ENCODE measurements at regions not wholly inside any gene's neighbourhood (a gene's known extent, or its start where the extent isn't known, plus 50 kb on each side); places are given as distances from the start of the nearest gene placed in this dataset.

DNA sequence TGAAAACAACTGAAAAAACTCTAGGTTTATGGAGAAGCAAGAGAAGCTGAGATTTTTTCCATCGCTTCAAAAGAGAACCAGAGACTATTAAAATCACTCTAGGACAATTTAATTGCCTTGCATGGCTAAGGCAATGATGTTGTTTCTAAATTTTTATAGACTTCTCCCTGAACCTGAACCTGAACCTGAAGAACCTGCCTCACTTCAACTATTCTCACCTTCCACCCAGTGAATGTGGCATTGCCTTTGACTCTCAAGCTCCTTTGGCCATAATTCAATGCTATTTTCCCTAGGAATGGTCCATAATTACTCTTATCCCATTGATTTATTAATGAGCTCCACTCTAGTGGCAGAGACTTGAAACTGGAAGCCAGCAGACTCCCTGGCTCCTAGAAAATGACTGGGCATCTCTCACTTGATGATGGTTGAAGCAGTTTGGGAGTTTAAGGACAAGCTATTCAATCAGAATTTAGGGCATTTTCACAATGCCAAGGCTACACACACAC, 303.8 kb upstream of the UBE2E3 start:
- intact Hi-C loops (cut with DNase I): no loop called here
- no peaks in the 10 kb centered on the region for H3K4me1 ChIP-seq (replicated peaks)
- no peak overlapping the region for H3K4me3 ChIP-seq
- DNase-seq (ENCODE audit: low spot score): no peak
- no peaks in the 10 kb centered on the region for H3K9me3 ChIP-seq
- H3K27me3 ChIP-seq (replicated peaks; ENCODE audit: insufficient read depth): no peaks in the 10 kb centered on the region
- no peaks in the 10 kb centered on the region for H3K36me3 ChIP-seq
- 62% methylated on average over 1 of the region's 1 CpG for WGBS
- no peak overlapping the region for H3K27ac ChIP-seq
- TF ChIP-seq, protein P1, sequence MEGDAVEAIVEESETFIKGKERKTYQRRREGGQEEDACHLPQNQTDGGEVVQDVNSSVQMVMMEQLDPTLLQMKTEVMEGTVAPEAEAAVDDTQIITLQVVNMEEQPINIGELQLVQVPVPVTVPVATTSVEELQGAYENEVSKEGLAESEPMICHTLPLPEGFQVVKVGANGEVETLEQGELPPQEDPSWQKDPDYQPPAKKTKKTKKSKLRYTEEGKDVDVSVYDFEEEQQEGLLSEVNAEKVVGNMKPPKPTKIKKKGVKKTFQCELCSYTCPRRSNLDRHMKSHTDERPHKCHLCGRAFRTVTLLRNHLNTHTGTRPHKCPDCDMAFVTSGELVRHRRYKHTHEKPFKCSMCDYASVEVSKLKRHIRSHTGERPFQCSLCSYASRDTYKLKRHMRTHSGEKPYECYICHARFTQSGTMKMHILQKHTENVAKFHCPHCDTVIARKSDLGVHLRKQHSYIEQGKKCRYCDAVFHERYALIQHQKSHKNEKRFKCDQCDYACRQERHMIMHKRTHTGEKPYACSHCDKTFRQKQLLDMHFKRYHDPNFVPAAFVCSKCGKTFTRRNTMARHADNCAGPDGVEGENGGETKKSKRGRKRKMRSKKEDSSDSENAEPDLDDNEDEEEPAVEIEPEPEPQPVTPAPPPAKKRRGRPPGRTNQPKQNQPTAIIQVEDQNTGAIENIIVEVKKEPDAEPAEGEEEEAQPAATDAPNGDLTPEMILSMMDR (IDR thresholded peaks at IDR 0.05): no peak
- no peak for TF ChIP-seq POLR2AphosphoS5 (IDR thresholded peaks at IDR 0.05)
- TF ChIP-seq POLR2A (IDR thresholded peaks at IDR 0.05): no peak

DNA sequence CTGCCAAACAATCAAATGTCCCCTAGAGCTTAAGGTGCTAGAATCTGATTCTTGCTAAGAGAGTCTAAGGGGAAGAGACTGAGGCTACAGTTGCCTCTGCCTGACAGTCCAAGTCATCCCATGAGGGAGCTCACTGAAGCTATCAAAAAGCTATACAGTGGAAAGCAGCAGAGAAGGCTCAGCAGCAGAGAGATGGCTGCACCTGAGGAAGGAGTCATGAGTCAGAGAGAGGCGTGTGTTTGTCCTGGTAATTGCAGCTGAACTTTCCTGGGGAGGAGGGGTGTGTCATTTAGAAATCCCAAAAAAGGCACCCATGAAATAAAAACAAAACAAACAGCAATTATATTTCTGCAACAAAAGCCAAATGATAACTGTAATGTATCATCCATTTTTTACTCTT, 305.2 kb upstream of the UBE2E3 start:
- Histone ChIP-seq H3K4me3 (no peak overlapping the region), H3K36me3 (no peaks in the 10 kb centered on the region), H3K4me1 (replicated peaks) (no peaks in the 10 kb centered on the region), H3K9me3 (no peaks in the 10 kb centered on the region), H3K27me3 (replicated peaks; ENCODE audit: insufficient read depth) (no peaks in the 10 kb centered on the region), H3K27ac (no peak overlapping the region)
- 71% methylated on average over 1 of the region's 1 CpG for WGBS
- intact Hi-C loops (cut with DNase I): no loop called here
- no peak for DNase-seq (ENCODE audit: low spot score)
- TF ChIP-seq, protein P1 (IDR thresholded peaks at IDR 0.05): no peak
- TF ChIP-seq POLR2AphosphoS5 (IDR thresholded peaks at IDR 0.05): no peak
- no peak for TF ChIP-seq POLR2A (IDR thresholded peaks at IDR 0.05)

DNA sequence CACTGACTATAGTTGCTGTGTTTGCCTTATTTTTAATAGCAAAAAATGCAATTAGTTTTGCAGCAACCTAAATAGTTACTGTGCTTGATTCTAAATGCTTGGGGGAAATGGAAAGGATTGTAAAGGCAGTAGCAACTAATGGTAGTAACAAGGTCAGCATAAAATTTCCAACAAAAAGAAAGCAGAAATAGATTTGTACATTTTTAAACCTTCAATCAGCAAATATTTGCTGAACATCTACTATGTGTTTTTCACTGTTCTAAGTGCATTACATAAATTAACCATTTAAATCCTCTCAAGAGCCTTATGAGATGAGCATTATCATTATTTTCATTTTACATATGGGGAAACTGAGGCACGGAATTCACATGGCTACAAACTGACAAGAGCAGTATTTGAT, 308.0 kb upstream of the UBE2E3 start:
- TF ChIP-seq, protein P1 (IDR thresholded peaks at IDR 0.05): no peak
- TF ChIP-seq POLR2A (IDR thresholded peaks at IDR 0.05) (no peak), POLR2AphosphoS5 (IDR thresholded peaks at IDR 0.05) (no peak)

DNA sequence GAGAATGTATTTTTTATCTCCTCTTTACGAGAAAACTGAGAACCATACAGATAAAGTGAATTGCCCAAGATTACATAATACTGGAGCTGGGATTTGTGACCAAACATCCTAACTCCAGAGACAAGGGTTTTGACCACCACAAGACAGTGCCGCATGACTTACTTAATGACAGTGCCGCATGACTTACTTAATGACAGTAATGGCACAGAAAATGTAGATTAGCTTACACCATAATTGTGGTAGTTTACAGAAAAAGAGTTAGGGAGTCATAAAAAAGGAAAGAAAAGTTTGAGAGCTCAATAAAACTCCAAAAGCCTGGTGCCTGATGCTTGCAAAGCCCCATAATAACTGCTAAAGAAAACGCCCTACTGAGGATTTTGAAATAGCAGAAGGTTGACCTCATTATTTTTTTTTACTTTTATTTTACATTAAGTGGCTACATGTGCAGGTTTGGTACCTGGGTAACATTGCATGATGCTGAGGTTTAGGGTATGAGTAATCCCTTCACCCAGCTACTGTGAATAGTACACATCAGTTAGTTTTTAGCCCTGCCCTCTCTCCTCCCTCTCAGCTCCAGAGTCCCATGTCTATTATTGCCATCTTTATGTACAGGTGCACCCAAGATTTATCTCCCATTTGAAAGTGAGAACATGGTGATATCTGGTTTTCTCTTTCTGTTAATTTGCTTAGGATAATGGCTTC, 310.0 kb upstream of the UBE2E3 start:
- TF ChIP-seq POLR2A (IDR thresholded peaks at IDR 0.05) (no peak), POLR2AphosphoS5 (IDR thresholded peaks at IDR 0.05) (no peak)
- TF ChIP-seq, protein P1 (IDR thresholded peaks at IDR 0.05): no peak
- H3K4me1 ChIP-seq (replicated peaks): no peaks in the 10 kb centered on the region
- no peaks in the 10 kb centered on the region for H3K36me3 ChIP-seq
- WGBS: 79% methylated on average over 4 of the region's 4 CpGs
- H3K27ac ChIP-seq: no peak overlapping the region
- intact Hi-C loops (cut with DNase I): no loop called here
- H3K9me3 ChIP-seq: no peaks in the 10 kb centered on the region
- DNase-seq (ENCODE audit: low spot score): no peak
- H3K4me3 ChIP-seq: no peak overlapping the region
- H3K27me3 ChIP-seq (replicated peaks; ENCODE audit: insufficient read depth): no peaks in the 10 kb centered on the region

More for the DNA sequence above, 308.0 kb upstream of the UBE2E3 start:
- no peaks in the 10 kb centered on the region for H3K27me3 ChIP-seq (replicated peaks; ENCODE audit: insufficient read depth)
- intact Hi-C loops (cut with DNase I): no loop called here
- no peak overlapping the region for H3K4me3 ChIP-seq
- 85% methylated on average over 1 of the region's 1 CpG for WGBS
- H3K9me3 ChIP-seq: no peaks in the 10 kb centered on the region
- no peaks in the 10 kb centered on the region for H3K36me3 ChIP-seq
- H3K4me1 ChIP-seq (replicated peaks): no peaks in the 10 kb centered on the region
- no peak overlapping the region for H3K27ac ChIP-seq
- no peak for DNase-seq (ENCODE audit: low spot score)

DNA sequence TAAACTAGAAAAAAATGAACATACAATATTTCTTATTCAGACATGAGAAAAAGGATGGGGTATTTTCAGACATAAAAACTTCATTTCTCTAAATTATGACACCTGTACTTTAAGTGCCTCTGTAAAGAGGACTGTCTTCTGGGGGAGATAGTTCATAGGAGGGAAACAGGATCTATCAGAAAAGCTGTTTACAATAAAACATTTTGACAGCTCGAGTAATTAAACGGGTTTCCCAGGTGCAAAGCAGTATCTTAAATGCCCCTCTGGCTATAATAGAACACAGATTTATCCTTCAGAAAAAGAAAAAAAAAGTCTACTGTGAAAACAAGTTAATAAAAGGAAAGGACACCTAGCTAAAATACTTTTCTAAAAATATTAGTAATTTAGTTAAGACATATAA, 311.4 kb upstream of the UBE2E3 start:
- Histone ChIP-seq H3K27me3 (replicated peaks; ENCODE audit: insufficient read depth) (no peaks in the 10 kb centered on the region), H3K4me3 (no peak overlapping the region), H3K9me3 (no peaks in the 10 kb centered on the region), H3K4me1 (replicated peaks) (no peaks in the 10 kb centered on the region), H3K27ac (no peak overlapping the region), H3K36me3 (no peaks in the 10 kb centered on the region)
- intact Hi-C loops (cut with DNase I): no loop called here
- TF ChIP-seq POLR2A (IDR thresholded peaks at IDR 0.05): no peak
- no peak for TF ChIP-seq POLR2AphosphoS5 (IDR thresholded peaks at IDR 0.05)
- TF ChIP-seq, protein P1 (IDR thresholded peaks at IDR 0.05): no peak
- WGBS: 37% methylated on average over 2 of the region's 2 CpGs
- DNase-seq (ENCODE audit: low spot score): no peak
